ENCODE measurements at regions not wholly inside any gene's neighbourhood (a gene's known extent, or its start where the extent isn't known, plus 50 kb on each side); places are given as distances from the start of the nearest gene placed in this dataset.

- TF ChIP-seq CTCF (IDR thresholded peaks at IDR 0.05) (no peak), CEBPB (IDR thresholded peaks at IDR 0.05) (no peak)
Observed at GRCh38 chr9:1256178-1256577, 206.0 kb downstream of the DMRT2 start.

All from A549 (cell line).